Right lobe of liver (tissue), 6 donors: ENCODE measurements at regions not wholly inside any gene's neighbourhood (a gene's known extent, or its start where the extent isn't known, plus 50 kb on each side); places are given as distances from the start of the nearest gene placed in this dataset.

Experiments
- ATAC-seq, 4 donors: fragments of 200-7000 bp; cut with Tn5 transposase; one replicate each; pipeline ENCODE4 v1.9.1; 2020; ENCODE audit warnings: mild to moderate bottlenecking in 4 of 4, moderate library complexity in 4 of 4
- DNase-seq, 3 donors: peaks; one replicate each; pipeline ENCODE4 v3.0.0-alpha.2; 2020
- H3K27ac ChIP-seq, 3 donors: fragments of 200-600 bp; one replicate each; pipeline ENCODE4 v1.8.0; 2022
- H3K27me3 ChIP-seq, 2 donors: fragments of 200-600 bp; one replicate each; pipeline ENCODE4 v1.8.0; 2022
- H3K36me3 ChIP-seq, 4 donors: fragments of 200-600 bp; sonication (generic) in 1 of 4; one replicate each; pipeline versions ENCODE4 v1.5.1 to v1.8.0; 2017 to 2022; ENCODE audit warnings: control low read depth in 1 of 4
- H3K4me1 ChIP-seq, 4 donors: fragments of 200-600 bp; sonication (generic) in 1 of 4; one replicate each; pipeline versions ENCODE4 v1.5.1 to v1.8.0; 2017 to 2022; ENCODE audit warnings: control low read depth in 1 of 4
- H3K4me3 ChIP-seq, 3 donors: fragments of 200-600 bp; one replicate each; pipeline ENCODE4 v1.8.0; 2022
- H3K9me3 ChIP-seq, 4 donors: fragments of 200-600 bp; sonication (generic) in 1 of 4; one replicate each; pipeline versions ENCODE4 v1.5.1 to v1.8.0; 2017 to 2022; ENCODE audit warnings: control low read depth in 1 of 4
- CTCF ChIP-seq, 4 donors: fragments of 200-600 bp in 3 of 4; fragments of 450-650 bp in 1 of 4; IDR thresholded peaks; one replicate each; pipeline versions ENCODE4 v1.5.1 to v1.8.0; 2016 to 2022; ENCODE audit warnings: antibody characterized with exemption in 4 of 4, mild to moderate bottlenecking in 2 of 4
- POLR2A ChIP-seq: fragments of 450-650 bp; IDR thresholded peaks from one replicate; pipeline ENCODE4 v1.6.1; 2017; ENCODE audit warnings: antibody characterized with exemption, mild to moderate bottlenecking
- WGBS: methylation state at CpG from one replicate; pipeline ENCODE4 v1.1.6; 2018; ENCODE audit warnings: low coverage, low lambda C conversion rate; ENCODE audit not compliant: insufficient coverage; ENCODE audit errors: missing lambda C conversion rate; 5-methylcytosine and 5-hydroxymethylcytosine counted together
- intact Hi-C, 2 donors: fragments of 100-400 bp; cut with DNase I; formaldehyde crosslinking; loops; one replicate each; pipeline versions ENCODE4 v1.11.2 to v1.14.1; 2022
- donor health status: DM: no; HTN: yes; CAD: no.
- donor health status: DM: no; HTN: no; CAD: no.
- donor health status: DM: no; HTN: no; CAD: no.
- donor health status: DM: no; HTN: yes; CAD: no.
- donor health status: DM: no; HTN: yes; CAD: no.

DNA sequence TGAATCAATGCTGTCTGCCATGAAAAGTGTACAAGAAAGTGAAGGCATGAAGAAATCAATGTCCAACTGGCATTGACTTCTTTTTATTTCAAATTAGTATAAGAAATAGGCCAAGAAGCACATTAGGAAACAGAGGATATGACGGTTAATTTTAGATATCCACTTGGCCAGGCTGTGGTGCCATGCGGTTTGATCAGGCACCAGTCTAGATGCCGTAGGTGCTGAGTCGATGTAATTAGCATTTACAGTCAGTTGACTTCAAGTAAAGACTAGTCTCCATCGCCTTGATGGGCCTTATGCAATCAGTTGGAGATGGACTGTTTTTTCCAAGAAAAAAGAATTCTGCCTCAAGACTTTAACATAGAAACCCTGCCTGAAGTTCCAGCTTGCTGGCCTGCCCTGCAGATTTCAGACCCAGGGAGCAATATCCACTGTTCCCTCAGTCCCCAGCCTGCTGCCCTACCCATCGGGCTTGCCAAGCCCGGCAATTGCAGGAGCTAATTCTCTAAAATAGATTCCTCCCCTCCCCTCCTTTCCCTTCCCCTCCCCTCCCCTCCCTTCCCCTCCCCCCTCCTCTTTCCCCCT is 120.5 kb upstream of the PEG3 start:
- 84% methylated on average over 6 of the region's 7 CpGs for WGBS
- intact Hi-C loops = no loop called here
- TF ChIP-seq POLR2A = no peak
- TF ChIP-seq CTCF (IDR thresholded peaks at IDR 0.05) = no peak

GRCh38 chr19:56964410-56964920 is 123.9 kb upstream of the PEG3 start:
- H3K4me3 ChIP-seq = no peak overlapping the region
- TF ChIP-seq POLR2A = no peak
- TF ChIP-seq CTCF (IDR thresholded peaks at IDR 0.05) = no peak
- DNase-seq = no peak
- intact Hi-C loops = no loop called here
- WGBS = 41% methylated on average over 8 of the region's 8 CpGs
- no peak overlapping the region for H3K27ac ChIP-seq
- no peak for ATAC-seq
- H3K27me3 ChIP-seq = no peaks in the 10 kb centered on the region
- no peaks in the 10 kb centered on the region for H3K9me3 ChIP-seq
- H3K4me1 ChIP-seq = no peaks in the 10 kb centered on the region
- H3K36me3 ChIP-seq = no peaks in the 10 kb centered on the region

More for the DNA sequence above, 120.5 kb upstream of the PEG3 start:
- ATAC-seq = no peak
- H3K4me1 ChIP-seq = peaks cover 0 to 6% (median 0%) of the 10 kb centered on the region in 4 donors
- H3K36me3 ChIP-seq = no peaks in the 10 kb centered on the region
- no peaks in the 10 kb centered on the region for H3K9me3 ChIP-seq
- no peaks in the 10 kb centered on the region for H3K27me3 ChIP-seq
- H3K27ac ChIP-seq = no peak overlapping the region
- no peak overlapping the region for H3K4me3 ChIP-seq
- DNase-seq = no peak

DNA sequence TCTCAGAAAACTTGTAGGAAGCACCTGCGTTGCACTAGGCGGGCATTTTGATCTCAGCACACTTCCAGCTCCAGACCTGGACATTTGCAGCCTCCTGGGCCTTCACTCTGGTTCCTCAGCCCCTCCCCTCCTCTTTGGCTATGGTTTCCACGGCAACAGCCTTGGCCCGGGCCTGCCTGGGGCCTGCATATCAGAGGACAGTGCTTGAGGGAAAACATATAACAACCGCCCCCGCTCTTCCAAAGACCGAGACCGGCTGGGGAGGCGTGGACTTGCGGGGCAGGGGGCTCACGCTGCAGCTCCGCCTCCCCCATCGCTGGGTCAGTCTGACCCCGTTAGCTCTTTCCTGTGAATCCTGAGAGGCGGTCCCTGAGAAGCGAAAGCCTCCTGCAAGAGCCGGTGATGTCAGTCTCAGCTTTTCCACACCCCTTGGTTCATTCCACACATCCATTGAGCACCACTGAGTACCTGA is 125.7 kb upstream of the PEG3 start:
- ATAC-seq (no peak), DNase-seq (no peak)
- Histone ChIP-seq H3K9me3 (no peaks in the 10 kb centered on the region), H3K27me3 (no peaks in the 10 kb centered on the region), H3K4me1 (no peaks in the 10 kb centered on the region), H3K36me3 (no peaks in the 10 kb centered on the region), H3K4me3 (no peak overlapping the region), H3K27ac (no peak overlapping the region)
- TF ChIP-seq CTCF (IDR thresholded peaks at IDR 0.05) = no peak
- TF ChIP-seq POLR2A = no peak
- WGBS = 27% methylated on average over 9 of the region's 17 CpGs
- intact Hi-C loops = no loop called here

GRCh38 chr19:56966697-56967299 is 126.3 kb upstream of the PEG3 start:
- 71% methylated on average over 8 of the region's 13 CpGs for WGBS
- TF ChIP-seq POLR2A (no peak), CTCF (IDR thresholded peaks at IDR 0.05) (no peak)
- Histone ChIP-seq H3K4me3 (no peak overlapping the region), H3K9me3 (no peaks in the 10 kb centered on the region), H3K4me1 (no peaks in the 10 kb centered on the region), H3K36me3 (no peaks in the 10 kb centered on the region), H3K27ac (no peak overlapping the region), H3K27me3 (no peaks in the 10 kb centered on the region)
- intact Hi-C loops = no loop called here
- DNase-seq = no peak
- ATAC-seq = no peak
